Activated B cell treated with CpG ODN at 0.5 μM for 24 hours (primary cell): ENCODE measurements at regions not wholly inside any gene's neighbourhood (a gene's known extent, or its start where the extent isn't known, plus 50 kb on each side); places are given as distances from the start of the nearest gene placed in this dataset.

Source experiments
- ATAC-seq: fragments of 200-7000 bp; cut with Tn5 transposase; one replicate; pipeline ENCODE4 v1.10.0; 2021; ENCODE audit warnings: low read depth, mild to moderate bottlenecking, moderate library complexity
- CTCF ChIA-PET: fragments of 350-600 bp; sonication (Branson Sonifier 250); formaldehyde crosslinking; loops from one replicate; lab custom pipeline; 2021; ENCODE audit warnings: antibody characterized with exemption; lab: Charles Lee
- POLR2A ChIA-PET: fragments of 350-600 bp; sonication (Branson Sonifier 250); formaldehyde crosslinking; loops from one replicate; lab custom pipeline; 2021; ENCODE audit warnings: antibody characterized with exemption; lab: Charles Lee
- DNase-seq: peaks from one replicate; pipeline ENCODE4 v3.0.0; 2022
- H3K27ac Mint-ChIP-seq: one replicate; pipeline ENCODE4 v1.8.0; 2020; ENCODE audit warnings: mixed read lengths
- H3K27me3 Mint-ChIP-seq: one replicate; pipeline ENCODE4 v1.8.0; 2021; ENCODE audit warnings: mixed read lengths
- H3K36me3 Mint-ChIP-seq: one replicate; pipeline ENCODE4 v1.8.0; 2021; ENCODE audit warnings: low read depth, mixed read lengths
- H3K4me1 Mint-ChIP-seq: one replicate; pipeline ENCODE4 v1.8.0; 2021; ENCODE audit warnings: mixed read lengths
- H3K4me3 Mint-ChIP-seq: one replicate; pipeline ENCODE4 v1.8.0; 2020; ENCODE audit warnings: mild to moderate bottlenecking, mixed read lengths
- H3K9me3 Mint-ChIP-seq: one replicate; pipeline ENCODE4 v1.8.0; 2020; ENCODE audit warnings: mixed read lengths
- CTCF ChIP-seq: fragments of 200-600 bp; IDR thresholded peaks from one replicate; pipeline ENCODE4 v1.8.0; 2022; ENCODE audit warnings: antibody characterized with exemption, mild to moderate bottlenecking
- intact Hi-C: fragments of 100-400 bp; cut with micrococcal nuclease; formaldehyde crosslinking; loops from one replicate; pipeline ENCODE4 v1.15.1; 2024

GRCh38 chr3:13227315-13228165 is 154.3 kb upstream of the IQSEC1 start:
- no peak overlapping the region for H3K4me3 Mint-ChIP-seq
- no peak for TF ChIP-seq CTCF
- CTCF ChIA-PET, result no interaction called here
- POLR2A ChIA-PET, result no interaction called here
- no peak for DNase-seq
- no peaks in the 10 kb centered on the region for H3K4me1 Mint-ChIP-seq
- H3K27me3 Mint-ChIP-seq, result peaks cover 4% of the 10 kb centered on the region
- intact Hi-C loops, result loop anchor here (2.0 kb wide), 1 partner anchor 225 kb away; no protein-coding TSS in a partner anchor
- ATAC-seq, result no peak
- H3K36me3 Mint-ChIP-seq, result no peaks in the 10 kb centered on the region
- no peaks in the 10 kb centered on the region for H3K9me3 Mint-ChIP-seq
- no peak overlapping the region for H3K27ac Mint-ChIP-seq

GRCh38 chr3:13224967-13225366 is 151.7 kb upstream of the IQSEC1 start:
- intact Hi-C loops, result no loop called here
- no peak for DNase-seq
- no peak for TF ChIP-seq CTCF
- Mint-ChIP-seq H3K27me3 (peaks cover 4% of the 10 kb centered on the region), H3K4me3 (no peak overlapping the region), H3K4me1 (no peaks in the 10 kb centered on the region), H3K27ac (no peak overlapping the region), H3K36me3 (no peaks in the 10 kb centered on the region), H3K9me3 (no peaks in the 10 kb centered on the region)
- no peak for ATAC-seq
- POLR2A ChIA-PET, result no interaction called here
- CTCF ChIA-PET, result no interaction called here

- H3K4me1 Mint-ChIP-seq, result no peaks in the 10 kb centered on the region
- CTCF ChIA-PET, result no interaction called here
- intact Hi-C loops, result no loop called here
- DNase-seq (no peak), ATAC-seq (no peak)
- no peak overlapping the region for H3K4me3 Mint-ChIP-seq
- no peaks in the 10 kb centered on the region for H3K9me3 Mint-ChIP-seq
- POLR2A ChIA-PET, result no interaction called here
- H3K36me3 Mint-ChIP-seq, result no peaks in the 10 kb centered on the region
- no peak overlapping the region for H3K27ac Mint-ChIP-seq
- TF ChIP-seq CTCF, result no peak
- peaks cover 8% of the 10 kb centered on the region for H3K27me3 Mint-ChIP-seq
Measured at GRCh38 chr3:13223574-13224237, 150.5 kb upstream of the IQSEC1 start.

- intact Hi-C loops, result no loop called here
- Mint-ChIP-seq H3K36me3 (no peaks in the 10 kb centered on the region), H3K4me3 (no peak overlapping the region), H3K9me3 (no peaks in the 10 kb centered on the region), H3K27ac (no peak overlapping the region), H3K4me1 (no peaks in the 10 kb centered on the region), H3K27me3 (peaks cover 12% of the 10 kb centered on the region)
- ChIA-PET POLR2A (no interaction called here), CTCF (no interaction called here)
- DNase-seq (no peak), ATAC-seq (no peak)
- TF ChIP-seq CTCF, result no peak
Measured at GRCh38 chr3:13222891-13223573, 149.8 kb upstream of the IQSEC1 start.

- H3K27me3 Mint-ChIP-seq, result peaks cover 13% of the 10 kb centered on the region
- no peak for DNase-seq
- no peak for TF ChIP-seq CTCF
- CTCF ChIA-PET, result no interaction called here
- H3K27ac Mint-ChIP-seq, result no peak overlapping the region
- no peaks in the 10 kb centered on the region for H3K9me3 Mint-ChIP-seq
- H3K4me3 Mint-ChIP-seq, result no peak overlapping the region
- no peaks in the 10 kb centered on the region for H3K36me3 Mint-ChIP-seq
- no peak for ATAC-seq
- no peaks in the 10 kb centered on the region for H3K4me1 Mint-ChIP-seq
- POLR2A ChIA-PET, result interaction anchor here (0.8 kb wide), 1 partner anchor 7 kb away, joined by 3 read pairs; no protein-coding TSS in a partner anchor
- intact Hi-C loops, result no loop called here
Measured at GRCh38 chr3:13222131-13222530, 148.9 kb upstream of the IQSEC1 start.
